SK-N-SH treated with all-trans-retinoic acid at 6 μM for 48 hours (cell line): ENCODE measurements at regions not wholly inside any gene's neighbourhood (a gene's known extent, or its start where the extent isn't known, plus 50 kb on each side); places are given as distances from the start of the nearest gene placed in this dataset.

Source experiments
- ATAC-seq: fragments of 200-7000 bp; cut with Tn5 transposase; 3 replicates; pipeline ENCODE4 v1.9.1; 2020; ENCODE audit warnings: mild to moderate bottlenecking, moderate library complexity
- ARNTL ChIP-seq: fragments of 450-650 bp; formaldehyde crosslinking; IDR thresholded peaks from 2 replicates; pipeline ENCODE4 v1.5.0; 2020; ENCODE audit warnings: low read depth, mild to moderate bottlenecking, moderate library complexity, borderline replicate concordance
- BACH2 ChIP-seq: fragments of 250-450 bp; sonication (Bioruptor Pico); IDR thresholded peaks from 2 replicates; pipeline ENCODE4 v1.9.0; 2021; ENCODE audit warnings: mild to moderate bottlenecking, borderline replicate concordance
- CREB5 ChIP-seq: fragments of 250-450 bp; sonication (Bioruptor Pico); IDR thresholded peaks from 2 replicates; pipeline ENCODE4 v1.5.1; 2020; ENCODE audit warnings: low read depth, mild to moderate bottlenecking, moderate library complexity
- CSDC2 ChIP-seq: fragments of 250-450 bp; sonication (Bioruptor Pico); IDR thresholded peaks from 2 replicates; pipeline ENCODE4 v1.5.0; 2020; ENCODE audit warnings: mild to moderate bottlenecking, moderate library complexity
- ESRRG ChIP-seq: fragments of 250-450 bp; sonication (Bioruptor Pico); IDR thresholded peaks from 2 replicates; pipeline ENCODE4 v1.6.1; 2021; ENCODE audit warnings: mild to moderate bottlenecking
- GLIS3 ChIP-seq: fragments of 250-450 bp; sonication (Bioruptor Pico); IDR thresholded peaks from 2 replicates; pipeline ENCODE4 v1.5.0; 2020; ENCODE audit warnings: mild to moderate bottlenecking, moderate library complexity
- ISL1 ChIP-seq: fragments of 250-450 bp; sonication (Bioruptor Pico); IDR thresholded peaks from 2 replicates; pipeline ENCODE4 v2.1.2; 2022; ENCODE audit warnings: mild to moderate bottlenecking, moderate library complexity
- OSR1 ChIP-seq: fragments of 250-450 bp; sonication (Bioruptor Pico); IDR thresholded peaks from 2 replicates; pipeline ENCODE4 v1.8.0; 2022; ENCODE audit warnings: moderate library complexity, mild to moderate bottlenecking, inconsistent platforms
- PATZ1 ChIP-seq: fragments of 250-450 bp; sonication (Bioruptor Pico); IDR thresholded peaks from 2 replicates; pipeline ENCODE4 v1.8.0; 2020; ENCODE audit warnings: mild to moderate bottlenecking, moderate library complexity, borderline replicate concordance
- POU6F1 ChIP-seq: fragments of 250-450 bp; sonication (Bioruptor Pico); IDR thresholded peaks from 2 replicates; pipeline ENCODE4 v1.8.0; 2021; ENCODE audit warnings: low read depth, mild to moderate bottlenecking, moderate library complexity, borderline replicate concordance
- PPARA ChIP-seq: fragments of 250-450 bp; sonication (Bioruptor Pico); IDR thresholded peaks from 2 replicates; pipeline ENCODE4 v1.5.0; 2020; ENCODE audit warnings: mild to moderate bottlenecking, borderline replicate concordance
- RARB ChIP-seq: fragments of 250-450 bp; sonication (Bioruptor Pico); IDR thresholded peaks from 2 replicates; pipeline ENCODE4 v1.8.0; 2021; ENCODE audit warnings: mild to moderate bottlenecking, moderate library complexity
- SNAI2 ChIP-seq: fragments of 250-450 bp; sonication (Bioruptor Pico); IDR thresholded peaks from 2 replicates; pipeline ENCODE4 v1.5.0; 2020; ENCODE audit warnings: mild to moderate bottlenecking, moderate library complexity
- TCF4 ChIP-seq: fragments of 250-450 bp; sonication (Bioruptor Pico); IDR thresholded peaks from 2 replicates; pipeline ENCODE4 v1.8.0; 2021; ENCODE audit warnings: mild to moderate bottlenecking, moderate library complexity, borderline replicate concordance
- TOX ChIP-seq: fragments of 250-450 bp; sonication (Bioruptor Pico); IDR thresholded peaks from 2 replicates; pipeline ENCODE4 v1.8.0; 2021; ENCODE audit warnings: mild to moderate bottlenecking, moderate library complexity, borderline replicate concordance
- ZC3H10 ChIP-seq: fragments of 250-450 bp; sonication (Bioruptor Pico); IDR thresholded peaks from 2 replicates; pipeline ENCODE4 v1.5.1; 2021; ENCODE audit warnings: mild to moderate bottlenecking, moderate library complexity
- ZFP30 ChIP-seq: fragments of 450-650 bp; formaldehyde crosslinking; IDR thresholded peaks from 2 replicates; pipeline ENCODE4 v1.5.0; 2022; ENCODE audit warnings: mild to moderate bottlenecking, moderate library complexity
- ZNF565 ChIP-seq: fragments of 450-650 bp; formaldehyde crosslinking; conservative IDR thresholded peaks from 2 replicates; pipeline ENCODE4 v1.5.0; 2020; ENCODE audit warnings: low read depth, mild to moderate bottlenecking, moderate library complexity
- ZNF70 ChIP-seq: fragments of 450-650 bp; formaldehyde crosslinking; IDR thresholded peaks from 2 replicates; pipeline ENCODE4 v1.5.0; 2020; ENCODE audit warnings: mild to moderate bottlenecking, moderate library complexity
- ZNF8 ChIP-seq: fragments of 450-650 bp; formaldehyde crosslinking; IDR thresholded peaks from 2 replicates; pipeline ENCODE4 v1.5.0; 2020; ENCODE audit warnings: mild to moderate bottlenecking, moderate library complexity

GRCh38 chr2:62329797-62330196 is 133.9 kb downstream of the B3GNT2 start:
- TF ChIP-seq CREB5 (CRISPR knock-in tag): no peak
- no peak for TF ChIP-seq PATZ1 (CRISPR knock-in tag)
- TF ChIP-seq ARNTL (CRISPR knock-in tag): no peak
- no peak for TF ChIP-seq POU6F1 (CRISPR knock-in tag)
- TF ChIP-seq PPARA: no peak
- no peak for TF ChIP-seq TOX
- no peak for TF ChIP-seq GLIS3 (CRISPR knock-in tag)
- TF ChIP-seq ZNF70 (CRISPR knock-in tag): no peak
- no peak for TF ChIP-seq ZNF565
- TF ChIP-seq ISL1 (CRISPR knock-in tag): no peak
- TF ChIP-seq RARB (CRISPR knock-in tag): no peak
- no peak for TF ChIP-seq ZC3H10
- ATAC-seq: no peak

- no peak for ATAC-seq
Measured at GRCh38 chr2:62326735-62327134, 130.8 kb downstream of the B3GNT2 start.

GRCh38 chr2:62325398-62325797 is 129.5 kb downstream of the B3GNT2 start:
- no peak for ATAC-seq
- TF ChIP-seq CREB5 (CRISPR knock-in tag): no peak
- no peak for TF ChIP-seq PATZ1 (CRISPR knock-in tag)
- no peak for TF ChIP-seq ZC3H10
- no peak for TF ChIP-seq ISL1 (CRISPR knock-in tag)
- no peak for TF ChIP-seq ARNTL (CRISPR knock-in tag)
- TF ChIP-seq RARB (CRISPR knock-in tag): no peak
- TF ChIP-seq ZNF565: no peak
- TF ChIP-seq CSDC2 (CRISPR knock-in tag): no peak
- no peak for TF ChIP-seq POU6F1 (CRISPR knock-in tag)
- TF ChIP-seq ZFP30 (CRISPR knock-in tag): no peak

More at GRCh38 chr2:62326735-62327134, 130.8 kb downstream of the B3GNT2 start:
- TF ChIP-seq PATZ1 (CRISPR knock-in tag) (no peak), ISL1 (CRISPR knock-in tag) (no peak), TCF4 (CRISPR knock-in tag) (no peak), RARB (CRISPR knock-in tag) (no peak), OSR1 (no peak), TOX (no peak), ZNF565 (no peak), BACH2 (CRISPR knock-in tag) (no peak), PPARA (no peak), ZC3H10 (no peak), ZNF8 (CRISPR knock-in tag) (no peak), POU6F1 (CRISPR knock-in tag) (no peak), GLIS3 (CRISPR knock-in tag) (no peak), ZFP30 (CRISPR knock-in tag) (no peak), ESRRG (CRISPR knock-in tag) (no peak), ARNTL (CRISPR knock-in tag) (no peak), SNAI2 (CRISPR knock-in tag) (no peak), ZNF70 (CRISPR knock-in tag) (no peak)
